NCI-H2107 treated with DMSO at 0.1 percent for 48 hours (cell line): ENCODE measurements at regions not wholly inside any gene's neighbourhood (a gene's known extent, or its start where the extent isn't known, plus 50 kb on each side); places are given as distances from the start of the nearest gene placed in this dataset.
"Not testable (repeated sequence)": the region's sequence is repeated elsewhere in the genome, so short reads cannot be mapped to it uniquely, and the experiment has no call there.

ENCODE experiments used
- DNase-seq: peaks from one replicate; lab custom pipeline; 2025; ENCODE audit not compliant: unreplicated experiment; lab: John Stamatoyannopoulos, UW

DNA sequence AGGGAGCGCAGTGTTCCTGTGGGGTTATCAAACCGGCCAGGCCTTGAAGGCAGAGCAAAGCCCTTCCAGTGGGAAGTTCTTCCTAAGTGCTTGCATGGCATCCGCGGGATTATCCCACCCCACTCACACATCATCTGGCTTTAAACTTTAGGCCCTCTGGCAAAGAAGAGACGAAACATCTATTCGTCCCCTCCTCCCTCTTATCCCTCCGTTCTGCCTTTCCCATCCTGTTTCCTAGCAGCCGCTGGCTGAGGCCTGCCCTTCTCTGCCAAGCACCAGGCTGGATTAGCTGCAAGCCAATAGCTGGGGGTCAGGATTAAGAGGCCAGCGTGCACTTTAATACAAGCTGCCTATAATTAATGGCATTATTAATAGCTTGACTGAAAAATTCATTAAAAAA is 621.0 kb downstream of the PKHD1 start:
- no peak for DNase-seq

- DNase-seq: no peak
Observed at GRCh38 chr6:51467231-51467952, 620.0 kb downstream of the PKHD1 start.

DNA sequence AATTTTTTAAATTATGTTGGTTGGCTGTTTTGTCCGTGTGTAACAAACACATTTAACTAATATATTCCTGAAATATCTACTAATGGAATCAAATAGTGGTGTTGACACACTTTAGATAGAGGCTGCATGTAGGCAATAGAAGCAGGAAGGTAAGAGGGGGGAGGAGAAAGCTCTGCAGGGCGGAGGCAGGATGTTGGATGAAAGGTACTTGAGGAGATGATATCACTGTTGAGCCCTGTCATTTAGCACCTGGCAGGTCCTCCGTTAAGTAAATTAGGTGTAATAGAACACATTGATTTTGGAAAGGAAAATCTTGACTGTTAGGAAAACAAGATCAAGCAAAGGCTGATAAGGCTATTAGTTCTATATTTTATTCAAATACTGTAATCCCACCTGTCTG is 618.7 kb downstream of the PKHD1 start:
- DNase-seq: peak; percentile 38

- DNase-seq: no peak
Observed at GRCh38 chr6:51472745-51473487, 614.5 kb downstream of the PKHD1 start.

GRCh38 chr6:51474022-51474975 is 613.1 kb downstream of the PKHD1 start:
- DNase-seq: no peak

GRCh38 chr6:51477711-51478311 is 609.6 kb downstream of the PKHD1 start:
- no peak for DNase-seq

GRCh38 chr6:51479296-51479695 is 608.1 kb downstream of the PKHD1 start:
- no peak for DNase-seq

DNA sequence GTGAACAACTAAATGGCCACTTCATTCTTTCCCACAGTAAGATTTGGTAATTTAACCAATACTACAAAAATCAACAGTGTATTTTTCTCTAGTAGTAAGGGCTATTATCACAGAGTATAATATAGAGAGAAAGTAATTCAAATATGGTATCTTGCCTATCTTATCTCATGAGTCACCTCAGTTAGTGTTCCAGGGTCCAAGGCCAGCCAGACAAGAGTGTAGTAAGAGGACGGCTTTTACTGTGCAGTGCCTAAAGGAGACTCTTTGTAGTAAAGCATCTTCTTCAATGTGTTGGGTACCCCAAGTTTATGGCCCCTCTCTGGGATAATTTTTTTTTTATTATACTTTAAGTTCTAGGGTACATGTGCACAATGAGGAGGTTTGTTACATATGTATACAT is 607.4 kb downstream of the PKHD1 start:
- DNase-seq: no peak

DNA sequence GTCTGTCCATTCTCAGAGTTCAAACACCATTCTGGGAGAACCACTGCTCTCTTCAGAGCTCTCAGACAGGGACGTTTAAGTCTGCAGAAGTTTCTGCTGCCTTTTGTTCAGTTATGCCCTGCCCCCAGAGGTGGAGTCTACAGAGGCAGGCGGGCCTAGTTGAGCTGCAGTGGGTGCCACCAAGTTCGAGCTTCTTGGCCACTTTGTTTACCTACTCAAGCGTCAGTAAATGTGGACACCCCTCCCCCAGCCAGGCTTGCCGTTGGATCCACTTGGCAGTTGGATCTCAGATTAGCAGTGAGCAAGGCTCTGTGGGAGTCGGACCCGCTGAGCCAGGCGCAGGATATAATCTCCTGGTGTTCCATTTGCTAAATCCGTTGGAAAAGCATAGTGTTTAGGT is 601.5 kb downstream of the PKHD1 start:
- not testable (repeated sequence) for DNase-seq

DNA sequence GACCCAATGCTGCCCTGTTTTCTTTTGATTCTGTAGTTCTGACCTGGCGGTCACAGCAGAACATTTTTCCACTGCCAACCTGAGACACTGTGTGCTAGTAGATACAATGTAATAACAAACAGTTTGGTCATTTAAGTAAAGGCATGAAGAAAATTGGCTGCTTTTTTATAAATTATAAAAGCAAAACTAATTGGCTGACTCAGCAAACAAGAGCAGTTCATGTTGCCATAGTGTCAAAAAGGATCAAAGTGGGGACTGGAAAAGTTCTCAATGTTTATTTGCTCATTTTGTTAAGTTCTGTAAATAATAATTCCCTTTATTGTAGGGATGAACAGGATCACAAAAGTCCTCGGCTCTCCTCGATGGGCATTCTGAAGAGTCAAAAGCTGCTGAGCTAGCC is 599.5 kb downstream of the PKHD1 start:
- no peak for DNase-seq

- DNase-seq: no peak
Observed at GRCh38 chr6:51489133-51489532, 598.3 kb downstream of the PKHD1 start.

DNA sequence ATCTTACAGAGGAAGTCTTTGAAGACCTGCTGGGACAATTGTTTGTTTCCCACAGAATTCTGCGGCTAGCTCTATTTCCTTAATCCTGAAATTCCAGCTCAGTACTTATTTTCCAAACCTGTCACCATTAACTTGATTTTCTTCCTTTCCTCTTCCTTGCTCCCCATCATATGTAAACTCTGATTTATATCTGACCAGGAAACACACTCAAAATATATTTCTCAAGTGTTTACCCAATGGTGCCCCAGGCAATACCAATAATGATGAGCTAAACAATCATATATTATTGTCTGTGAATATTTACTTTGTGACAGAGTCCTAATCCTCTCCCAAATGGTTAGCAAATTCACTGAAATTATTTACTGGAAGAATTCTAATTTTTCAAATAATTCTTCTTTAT is 597.3 kb downstream of the PKHD1 start:
- DNase-seq: no peak

GRCh38 chr6:51494342-51494741 is 593.1 kb downstream of the PKHD1 start:
- no peak for DNase-seq

DNA sequence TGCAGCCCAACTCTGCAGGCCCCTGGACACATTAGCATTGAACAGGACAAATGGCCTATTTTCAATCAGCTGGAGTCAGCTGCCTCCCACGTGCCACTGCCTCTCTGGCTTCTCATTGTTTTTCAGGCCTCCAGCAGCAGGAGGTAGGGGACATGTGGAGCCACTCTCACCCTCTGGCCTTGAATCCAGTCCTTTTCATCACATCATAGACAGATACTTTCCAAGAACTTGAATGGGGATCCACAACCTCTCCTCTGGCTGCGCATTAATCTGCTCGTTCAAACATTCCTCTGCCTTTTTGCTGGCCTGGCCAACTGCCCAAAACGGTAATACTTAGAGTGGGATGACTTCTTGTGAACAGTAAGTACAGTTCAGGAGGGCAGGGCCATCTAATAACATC is 592.3 kb downstream of the PKHD1 start:
- no peak for DNase-seq

- no peak for DNase-seq
Observed at GRCh38 chr6:51495610-51496396, 591.6 kb downstream of the PKHD1 start.

DNA sequence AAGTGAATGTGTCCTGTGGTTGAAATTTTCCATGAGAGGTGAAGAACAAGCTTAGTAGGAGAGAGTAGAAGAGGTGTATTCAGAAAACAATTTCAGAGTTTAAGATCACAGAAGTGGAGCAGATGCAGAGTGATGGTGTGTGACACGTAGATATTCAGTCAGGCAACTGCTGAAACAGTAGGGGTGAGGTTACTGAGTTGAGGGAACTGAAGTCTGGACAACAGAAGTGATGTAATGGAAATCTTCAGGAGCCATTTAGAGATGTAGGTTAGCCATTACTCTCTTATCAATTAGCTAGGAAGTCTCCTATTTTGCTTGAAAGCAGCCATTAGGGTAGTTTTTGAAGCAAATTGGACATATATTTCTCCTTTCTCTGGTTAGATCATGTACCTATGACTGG is 584.4 kb downstream of the PKHD1 start:
- DNase-seq: no peak

GRCh38 chr6:51505434-51505833 is 582.0 kb downstream of the PKHD1 start:
- no peak for DNase-seq

- DNase-seq: no peak
Observed at GRCh38 chr6:51509597-51509996, 577.8 kb downstream of the PKHD1 start.

DNA sequence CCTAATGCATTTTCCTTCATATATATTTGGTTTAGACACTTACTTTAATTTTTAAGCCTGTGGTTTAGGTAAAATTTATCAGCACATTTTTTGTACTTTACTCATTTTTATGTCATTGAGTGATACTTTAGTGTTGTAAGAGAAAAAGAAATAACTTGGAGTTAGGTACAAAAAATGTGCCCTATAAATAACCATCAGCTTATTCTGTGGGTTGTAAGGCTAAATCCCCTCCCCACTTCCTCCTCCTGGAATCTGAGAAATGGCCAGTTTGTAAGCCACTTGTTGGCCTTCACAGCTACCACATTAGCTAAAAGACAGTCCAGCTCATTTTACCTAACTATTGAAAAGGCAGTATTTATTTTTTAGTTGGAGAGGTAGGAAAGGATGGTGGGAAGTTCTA is 576.3 kb downstream of the PKHD1 start:
- DNase-seq: no peak
